NCI-H526 (cell line): ENCODE measurements at regions not wholly inside any gene's neighbourhood (a gene's known extent, or its start where the extent isn't known, plus 50 kb on each side); places are given as distances from the start of the nearest gene placed in this dataset.
A peak's percentile ranks its signal among the peaks of the same experiment; 100 is the strongest.

ENCODE experiments used
- DNase-seq, 2 experiments: peaks; one replicate each; lab custom pipeline; 2025; lab: John Stamatoyannopoulos, UW

GRCh38 chr4:66694739-66695138, 850.6 kb downstream of the CENPC start:
- DNase-seq = peak in 1 of 2 experiments; percentile 3

- DNase-seq = no peak
Measured at GRCh38 chr4:66693694-66694093, 851.6 kb downstream of the CENPC start.

GRCh38 chr4:66691101-66691500, 854.2 kb downstream of the CENPC start:
- DNase-seq = peak in 1 of 2 experiments; percentile 13

GRCh38 chr4:66688674-66689073, 856.6 kb downstream of the CENPC start:
- peak; percentile 50 to 66 for DNase-seq

- no peak for DNase-seq
Measured at GRCh38 chr4:66687459-66687858, 857.8 kb downstream of the CENPC start.

GRCh38 chr4:66681962-66682361, 863.3 kb downstream of the CENPC start:
- no peak for DNase-seq

GRCh38 chr4:66667249-66667648, 878.1 kb downstream of the CENPC start:
- DNase-seq = no peak

- DNase-seq = no peak
Measured at GRCh38 chr4:66662620-66663019, 882.7 kb downstream of the CENPC start.

GRCh38 chr4:66658809-66659208, 886.5 kb downstream of the CENPC start:
- DNase-seq = no peak

- DNase-seq = no peak
Measured at GRCh38 chr4:66655505-66655904, 889.8 kb downstream of the CENPC start.

- DNase-seq = no peak
Measured at GRCh38 chr4:66653937-66654336, 891.4 kb downstream of the CENPC start.

GRCh38 chr4:66649236-66649635, 896.1 kb downstream of the CENPC start:
- DNase-seq = no peak

GRCh38 chr4:66647926-66648325, 897.4 kb downstream of the CENPC start:
- no peak for DNase-seq

GRCh38 chr4:66647476-66647875, 897.8 kb downstream of the CENPC start:
- no peak for DNase-seq

GRCh38 chr4:66640233-66640990, 904.9 kb downstream of the CENPC start:
- DNase-seq = peak; percentile 54 to 72

GRCh38 chr4:66639361-66639760, 905.9 kb downstream of the CENPC start:
- peak in 1 of 2 experiments; percentile 12 for DNase-seq

- no peak for DNase-seq
Measured at GRCh38 chr4:66636349-66636748, 909.0 kb downstream of the CENPC start.

- DNase-seq = no peak
Measured at GRCh38 chr4:66633477-66633876, 911.8 kb downstream of the CENPC start.

- no peak for DNase-seq
Measured at GRCh38 chr4:66629927-66630326, 915.4 kb downstream of the CENPC start.

GRCh38 chr4:66628146-66628545, 917.2 kb downstream of the CENPC start:
- DNase-seq = no peak

- no peak for DNase-seq
Measured at GRCh38 chr4:66625480-66625879, 919.8 kb downstream of the CENPC start.

- no peak for DNase-seq
Measured at GRCh38 chr4:66613591-66613990, 931.7 kb downstream of the CENPC start.

GRCh38 chr4:66609014-66609413, 936.3 kb downstream of the CENPC start:
- DNase-seq = no peak

- DNase-seq = no peak
Measured at GRCh38 chr4:66606908-66607307, 936.6 kb upstream of the EPHA5 start.
